ENCODE measurements at regions not wholly inside any gene's neighbourhood (a gene's known extent, or its start where the extent isn't known, plus 50 kb on each side); places are given as distances from the start of the nearest gene placed in this dataset.

- Histone ChIP-seq H3K4me3 (no peak overlapping the region), H3K36me3 (no peaks in the 10 kb centered on the region), H3K27ac (peak overlapping the region in 8 of 12 donors; percentile 62 to 90 (median 76)), H3K27me3 (no peaks in the 10 kb centered on the region), H3K9me3 (no peaks in the 10 kb centered on the region), H3K4me1 (peaks cover 0 to 24% (median 11%) of the 10 kb centered on the region in 12 donors)
- DNase-seq, result no peak
- WGBS, 4 donors, result 86 to 92% (median 91%) methylated on average over 3 to 13 of the region's 13 CpGs
- TF ChIP-seq CTCF (IDR thresholded peaks at IDR 0.05) (no peak), POLR2A (IDR thresholded peaks at IDR 0.05) (no peak)
- intact Hi-C loops (cut with DNase I), result loop anchor here in 3 of 10 donors (5.0 to 10.0 kb wide), 2 partner anchors 54 to 57 kb away; no protein-coding TSS in a partner anchor
- no peak for ATAC-seq
These were observed 99.3 kb downstream of the ERMARD start for GRCh38 chr6:169850746-169851145.

- intact Hi-C loops (cut with DNase I), result loop anchor here in 3 of 10 donors (5.0 to 10.0 kb wide), 2 partner anchors 55 to 57 kb away; no protein-coding TSS in a partner anchor
- Histone ChIP-seq H3K4me1 (peaks cover 0 to 24% (median 11%) of the 10 kb centered on the region in 12 donors), H3K36me3 (no peaks in the 10 kb centered on the region), H3K27ac (no peak overlapping the region), H3K4me3 (no peak overlapping the region), H3K27me3 (peaks cover 0 to 2% (median 0%) of the 10 kb centered on the region in 9 donors), H3K9me3 (no peaks in the 10 kb centered on the region)
- no peak for DNase-seq
- no peak for TF ChIP-seq CTCF (IDR thresholded peaks at IDR 0.05)
- ATAC-seq, result no peak
- 92 to 96% (median 93%) methylated on average over 10 of the region's 10 CpGs for WGBS, 4 donors
These were observed 98.7 kb downstream of the ERMARD start for GRCh38 chr6:169850154-169850553.

- Histone ChIP-seq H3K36me3 (no peaks in the 10 kb centered on the region), H3K4me3 (no peak overlapping the region), H3K27me3 (peaks cover 0 to 3% (median 0%) of the 10 kb centered on the region in 9 donors), H3K4me1 (peaks cover 0 to 24% (median 11%) of the 10 kb centered on the region in 12 donors), H3K27ac (no peak overlapping the region), H3K9me3 (no peaks in the 10 kb centered on the region)
- DNase-seq, result peak in 1 of 5 donors; percentile 48
- intact Hi-C loops (cut with DNase I), result loop anchor here in 2 of 10 donors (5.0 to 10.0 kb wide), 2 partner anchors 58 to 65 kb away; no protein-coding TSS in a partner anchor
- 92 to 93% (median 92%) methylated on average over 7 to 14 of the region's 14 CpGs for WGBS, 4 donors
- ATAC-seq, result no peak
- no peak for TF ChIP-seq CTCF (IDR thresholded peaks at IDR 0.05)
These were observed 98.0 kb downstream of the ERMARD start for GRCh38 chr6:169849396-169849795.

GRCh38 chr6:169848946-169849345, 97.5 kb downstream of the ERMARD start:
- DNase-seq (peak in 1 of 5 donors; percentile 41), ATAC-seq (no peak)
- H3K27me3 ChIP-seq, result peaks cover 0 to 3% (median 0%) of the 10 kb centered on the region in 9 donors
- intact Hi-C loops (cut with DNase I), result loop anchor here in 2 of 10 donors (5.0 to 10.0 kb wide), 2 partner anchors 58 to 66 kb away; no protein-coding TSS in a partner anchor
- WGBS, 4 donors, result 94 to 96% (median 94%) methylated on average over 13 of the region's 13 CpGs
- no peaks in the 10 kb centered on the region for H3K36me3 ChIP-seq
- H3K9me3 ChIP-seq, result no peaks in the 10 kb centered on the region
- TF ChIP-seq POLR2A (IDR thresholded peaks at IDR 0.05), result no peak
- no peak for TF ChIP-seq CTCF (IDR thresholded peaks at IDR 0.05)
- no peak overlapping the region for H3K4me3 ChIP-seq
- no peak overlapping the region for H3K27ac ChIP-seq
- H3K4me1 ChIP-seq, result peaks cover 0 to 24% (median 11%) of the 10 kb centered on the region in 12 donors
